K562 (cell line): ENCODE measurements at regions not wholly inside any gene's neighbourhood (a gene's known extent, or its start where the extent isn't known, plus 50 kb on each side); places are given as distances from the start of the nearest gene placed in this dataset.

ENCODE experiments used
- BCL6 ChIP-seq: fragments of 250-450 bp; sonication (Bioruptor Pico); IDR thresholded peaks from 2 replicates; pipeline ENCODE4 v1.4.0; 2020
- NFE2 ChIP-seq: IDR thresholded peaks from 2 replicates; pipeline ENCODE4 v1.6.1; 2014; ENCODE audit warnings: antibody characterized with exemption, low read depth
- TF ChIP-seq, protein P1 (sequence below): sonication (generic); IDR thresholded peaks from 2 replicates; pipeline ENCODE4 v1.6.1; 2016

DNA sequence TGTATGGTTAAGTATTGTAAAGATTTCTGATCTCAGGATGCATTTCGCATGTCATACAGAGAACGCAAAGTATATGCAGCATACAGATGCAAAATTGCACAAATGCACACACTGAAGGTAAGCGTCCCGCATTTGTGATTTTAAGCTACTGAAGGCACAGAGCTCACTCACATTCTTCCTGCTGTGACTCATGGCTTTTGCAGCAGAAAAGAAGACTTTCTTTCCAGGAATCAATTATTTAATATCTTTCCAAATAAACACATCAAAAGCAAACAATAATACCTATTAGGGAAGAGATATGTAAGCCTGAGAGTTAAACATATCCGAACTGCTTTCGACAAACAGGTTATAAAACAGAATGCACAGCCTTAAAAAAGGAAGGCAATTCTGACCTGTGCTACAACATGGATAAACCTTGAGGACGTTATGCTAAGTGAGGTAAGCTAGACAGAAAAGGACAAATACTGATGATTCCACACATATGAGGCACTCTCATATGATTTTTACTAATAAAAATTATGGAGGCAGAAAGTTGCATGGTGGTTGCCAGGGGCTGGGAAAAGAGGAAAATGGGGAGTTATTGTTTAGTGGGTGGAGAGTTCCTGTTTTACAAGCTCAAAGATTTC lies 109.0 kb downstream of the TFAP2A start:
- TF ChIP-seq BCL6 (CRISPR knock-in tag) = no peak
- TF ChIP-seq, protein P1, sequence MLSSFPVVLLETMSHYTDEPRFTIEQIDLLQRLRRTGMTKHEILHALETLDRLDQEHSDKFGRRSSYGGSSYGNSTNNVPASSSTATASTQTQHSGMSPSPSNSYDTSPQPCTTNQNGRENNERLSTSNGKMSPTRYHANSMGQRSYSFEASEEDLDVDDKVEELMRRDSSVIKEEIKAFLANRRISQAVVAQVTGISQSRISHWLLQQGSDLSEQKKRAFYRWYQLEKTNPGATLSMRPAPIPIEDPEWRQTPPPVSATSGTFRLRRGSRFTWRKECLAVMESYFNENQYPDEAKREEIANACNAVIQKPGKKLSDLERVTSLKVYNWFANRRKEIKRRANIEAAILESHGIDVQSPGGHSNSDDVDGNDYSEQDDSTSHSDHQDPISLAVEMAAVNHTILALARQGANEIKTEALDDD = no peak
- no peak for TF ChIP-seq NFE2
